HG02610 (cell line): ENCODE measurements at regions not wholly inside any gene's neighbourhood (a gene's known extent, or its start where the extent isn't known, plus 50 kb on each side); places are given as distances from the start of the nearest gene placed in this dataset.

Experiments
- ATAC-seq: cut with Tn5 transposase; IDR thresholded peaks from one replicate; pipeline ENCODE4 v1.9.1; 2021; ENCODE audit warnings: mild to moderate bottlenecking, moderate library complexity; ENCODE audit not compliant: unreplicated experiment

- peak; percentile 90 for ATAC-seq
Observed at GRCh38 chr2:19810148-19810547, 91.6 kb downstream of the TTC32 start.

GRCh38 chr2:19809206-19809605 is 92.6 kb downstream of the TTC32 start:
- no peak for ATAC-seq

- no peak for ATAC-seq
Observed at GRCh38 chr2:19807866-19808265, 93.9 kb downstream of the TTC32 start.

DNA sequence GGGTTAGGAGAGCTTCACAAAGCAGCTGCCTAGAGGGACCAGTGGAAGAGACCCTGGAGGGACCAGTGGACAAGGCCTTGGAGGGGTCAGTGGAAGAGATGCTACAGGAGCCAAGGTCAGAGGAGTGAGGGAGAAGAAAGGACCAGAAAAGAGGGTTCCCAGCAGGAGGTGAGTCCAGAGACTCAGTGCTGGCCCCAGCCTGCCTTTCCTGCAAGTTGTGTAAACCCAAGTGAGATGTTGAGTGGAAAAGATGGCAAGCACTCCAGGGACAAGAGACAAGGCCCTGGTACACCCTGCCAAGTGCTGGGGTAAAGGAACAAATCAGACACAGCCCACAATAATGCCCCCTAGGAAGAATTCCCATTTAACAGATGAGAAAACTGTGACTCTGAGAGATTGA is 94.4 kb downstream of the TTC32 start:
- ATAC-seq: no peak

DNA sequence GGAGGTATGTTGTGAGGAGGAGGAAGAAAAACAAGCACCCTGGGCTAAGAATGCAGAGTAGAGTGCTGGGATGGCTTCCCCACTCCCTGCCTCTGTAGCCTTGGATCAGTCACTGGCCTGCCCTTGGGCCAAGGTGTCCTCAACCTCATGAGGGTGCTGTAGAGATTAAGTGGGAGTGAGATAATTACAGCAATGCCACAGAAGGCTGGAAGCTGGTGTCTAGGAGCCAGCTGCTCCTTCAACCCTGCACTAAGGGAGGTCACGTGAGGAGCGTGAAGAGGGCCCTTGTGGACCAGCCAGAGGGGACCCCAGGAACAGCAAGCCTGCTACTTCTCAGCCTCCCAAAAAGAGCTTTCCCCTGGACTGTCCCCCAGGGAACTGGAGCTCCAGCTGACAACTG is 95.2 kb downstream of the TTC32 start:
- no peak for ATAC-seq

DNA sequence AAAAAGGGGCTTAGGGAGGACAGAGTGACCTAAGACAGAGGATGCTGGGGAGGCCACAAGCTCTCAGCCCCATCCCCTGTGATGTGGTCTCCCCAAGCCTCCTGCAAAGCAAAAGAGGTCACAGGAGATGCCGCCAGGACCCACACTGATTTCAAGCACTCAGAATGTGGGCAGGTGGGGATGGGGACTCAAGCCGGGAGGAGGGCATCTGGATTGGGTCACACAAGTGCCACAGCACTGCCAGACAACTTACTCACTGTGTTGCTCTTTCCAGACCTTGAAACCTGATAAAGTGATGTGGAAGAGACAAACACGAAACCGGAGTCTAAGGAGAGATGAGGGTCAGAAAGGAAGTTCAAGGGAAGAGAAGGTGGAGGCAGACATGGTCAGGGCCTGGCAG is 95.7 kb downstream of the TTC32 start:
- ATAC-seq: no peak

DNA sequence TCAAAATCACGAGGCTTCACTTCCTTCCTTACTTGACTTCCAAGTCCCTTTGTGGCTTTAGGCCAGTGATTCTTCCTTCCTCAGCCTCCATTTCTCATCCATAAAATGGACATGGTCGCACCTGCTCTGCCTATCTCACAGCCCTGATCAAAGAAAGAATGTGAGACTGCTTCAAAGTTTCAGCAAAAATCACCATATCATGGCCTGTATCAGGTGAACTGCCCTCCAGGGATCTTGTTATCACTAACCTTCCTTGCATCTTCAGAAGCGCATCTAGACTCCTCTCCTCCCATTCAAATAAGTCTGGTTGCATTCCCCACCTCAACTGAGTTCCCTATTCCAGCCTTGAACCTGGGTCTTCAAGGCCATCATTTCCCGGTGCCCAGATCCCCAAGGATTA is 96.5 kb downstream of the TTC32 start:
- no peak for ATAC-seq

DNA sequence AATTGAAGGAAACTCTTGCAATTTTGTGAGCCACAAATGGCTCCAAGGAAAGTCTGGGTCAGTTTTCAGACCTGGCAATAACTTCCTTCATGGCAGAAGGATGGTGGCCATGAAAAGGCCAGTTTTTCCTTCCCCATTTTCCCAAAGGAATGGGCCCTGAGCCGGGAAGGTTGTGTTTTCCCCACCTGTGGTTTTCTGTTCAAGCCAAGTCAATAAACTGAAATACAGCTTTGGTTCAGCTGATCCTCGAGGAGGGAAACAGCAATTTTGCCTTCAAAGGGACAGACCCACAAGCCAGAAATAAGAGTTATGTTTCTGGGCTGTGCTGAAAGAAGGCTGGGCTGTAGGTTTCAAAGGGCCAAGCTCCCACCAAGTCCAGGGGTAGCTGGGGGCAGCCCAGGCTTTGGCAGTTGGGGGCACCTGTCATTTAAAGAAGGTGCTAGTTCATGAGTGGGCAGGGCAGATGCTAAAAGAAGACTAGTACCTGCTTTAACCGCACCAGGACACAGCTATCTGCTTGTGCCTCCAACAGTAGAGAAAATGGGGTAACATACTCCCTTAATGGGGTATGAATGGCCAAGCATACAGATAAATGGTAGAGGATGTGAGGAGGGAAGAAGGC is 97.0 kb downstream of the TTC32 start:
- no peak for ATAC-seq

GRCh38 chr2:19802086-19802841 is 99.5 kb downstream of the TTC32 start:
- no peak for ATAC-seq

GRCh38 chr2:19801367-19802080 is 100.3 kb downstream of the TTC32 start:
- no peak for ATAC-seq

DNA sequence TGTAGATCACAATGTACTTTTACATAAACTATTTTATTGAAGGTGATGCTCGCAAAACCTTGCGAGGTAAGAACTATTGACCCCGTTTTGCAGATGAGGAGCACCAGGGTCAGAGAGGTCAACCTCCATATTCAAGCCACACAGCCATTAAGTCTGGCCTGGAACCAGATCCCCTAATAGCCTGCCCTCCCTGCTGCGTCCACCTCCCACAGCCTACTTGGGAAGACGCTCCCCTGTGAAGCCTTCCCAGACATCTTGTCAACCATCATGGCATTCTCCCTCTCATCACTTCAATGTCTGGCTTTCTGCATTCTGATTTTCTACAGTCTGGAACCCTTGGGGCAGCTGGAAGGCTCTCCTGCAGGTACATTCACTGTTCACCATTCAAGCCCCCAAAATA is 101.0 kb downstream of the TTC32 start:
- no peak for ATAC-seq

GRCh38 chr2:19799881-19800780 is 101.7 kb downstream of the TTC32 start:
- ATAC-seq: no peak

DNA sequence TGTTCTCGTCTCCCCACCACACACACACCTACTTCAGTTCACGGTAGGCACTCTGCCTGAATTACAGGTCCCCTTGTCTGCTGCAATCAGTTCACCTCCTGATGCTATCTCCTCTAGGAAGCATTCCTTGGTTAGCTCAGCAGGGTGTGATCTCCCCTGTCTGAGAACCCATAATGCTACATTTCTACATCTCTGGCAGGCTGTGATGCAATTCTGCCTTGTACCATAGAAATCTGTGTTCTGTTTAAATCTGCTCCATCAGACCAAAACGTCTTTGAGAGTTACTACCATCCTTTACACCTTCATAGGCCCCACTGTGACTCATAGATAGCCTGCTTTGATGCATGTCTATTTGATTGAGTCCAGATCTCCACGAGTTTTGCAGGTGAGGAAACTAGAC is 103.9 kb downstream of the TTC32 start:
- ATAC-seq: no peak

GRCh38 chr2:19797243-19797810 is 104.5 kb downstream of the TTC32 start:
- ATAC-seq: no peak

DNA sequence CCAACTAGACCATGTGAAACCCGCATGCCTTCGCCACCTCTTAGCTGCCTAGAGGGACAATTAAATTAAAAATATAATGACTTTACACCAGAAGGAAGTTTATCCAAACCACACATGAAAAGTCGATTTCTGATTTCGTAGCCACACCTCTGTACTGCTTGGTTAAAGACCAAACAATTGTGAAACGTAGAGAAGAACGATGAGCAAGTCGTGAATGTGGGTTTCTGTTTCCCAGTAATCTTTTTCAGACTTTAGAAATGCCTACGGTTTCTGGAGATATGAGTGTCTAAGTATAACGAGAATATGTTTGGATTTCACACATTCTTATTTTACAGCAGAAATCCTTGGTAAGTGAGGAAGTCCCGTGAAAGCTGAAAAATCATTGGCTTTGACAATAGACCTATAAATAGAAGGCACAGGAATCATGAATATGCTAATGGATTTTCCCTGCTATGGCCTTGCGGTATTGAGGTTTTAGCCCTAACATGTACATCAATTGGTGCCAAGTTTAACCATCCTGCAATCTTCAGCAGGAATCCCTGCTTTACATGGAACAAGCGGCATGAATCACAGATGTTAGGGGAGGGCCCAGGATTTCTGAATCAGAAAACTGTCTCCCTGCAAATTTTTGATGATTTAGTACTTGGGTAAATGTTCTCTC is 105.6 kb downstream of the TTC32 start:
- no peak for ATAC-seq

- ATAC-seq: no peak
Observed at GRCh38 chr2:19793132-19793750, 108.5 kb downstream of the TTC32 start.

DNA sequence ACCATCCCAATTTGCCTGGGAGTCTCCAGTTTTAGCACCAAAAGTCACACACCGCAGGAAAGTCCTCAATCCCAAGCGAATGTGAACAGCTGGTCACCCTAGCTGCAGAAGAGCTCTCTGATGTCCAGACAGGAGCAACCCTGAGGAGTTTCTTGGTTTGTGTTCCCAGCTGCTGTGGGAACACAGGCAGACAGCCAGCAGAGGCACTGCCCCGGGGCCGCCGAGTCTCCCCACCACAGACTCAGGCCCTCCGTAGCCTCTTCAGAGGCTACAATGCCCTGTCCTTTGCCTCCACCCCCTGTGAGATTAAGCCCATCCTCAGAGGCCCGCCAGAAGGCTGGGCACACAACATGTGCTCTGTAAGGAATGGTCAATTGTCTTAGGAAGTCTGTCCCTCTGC is 111.5 kb downstream of the TTC32 start:
- ATAC-seq: no peak

GRCh38 chr2:19787134-19787533 is 114.6 kb downstream of the TTC32 start:
- no peak for ATAC-seq

- peak; percentile 95 for ATAC-seq
Observed at GRCh38 chr2:19786408-19787058, 115.2 kb downstream of the TTC32 start.
